Upper lobe of right lung (tissue), 1 donor: ENCODE measurements at regions not wholly inside any gene's neighbourhood (a gene's known extent, or its start where the extent isn't known, plus 50 kb on each side); places are given as distances from the start of the nearest gene placed in this dataset.

Experiments
- ATAC-seq: fragments of 200-7000 bp; cut with Tn5 transposase; one replicate; pipeline ENCODE4 v1.9.1; 2020; ENCODE audit warnings: mild to moderate bottlenecking, moderate library complexity
- DNase-seq: peaks from one replicate; pipeline ENCODE4 v3.0.0-alpha.2; 2020
- H3K27ac ChIP-seq: fragments of 200-600 bp; one replicate; pipeline ENCODE4 v1.8.0; 2022
- H3K27me3 ChIP-seq: fragments of 200-600 bp; one replicate; pipeline ENCODE4 v1.8.0; 2022; ENCODE audit warnings: mild to moderate bottlenecking
- H3K36me3 ChIP-seq: fragments of 200-600 bp; one replicate; pipeline ENCODE4 v1.8.0; 2022
- H3K4me1 ChIP-seq: fragments of 200-600 bp; one replicate; pipeline ENCODE4 v1.8.0; 2022
- H3K4me3 ChIP-seq: fragments of 200-600 bp; one replicate; pipeline ENCODE4 v1.8.0; 2022; ENCODE audit warnings: mild to moderate bottlenecking
- H3K9me3 ChIP-seq: fragments of 200-600 bp; one replicate; pipeline ENCODE4 v1.8.0; 2022
- intact Hi-C: fragments of 100-400 bp; cut with DNase I; formaldehyde crosslinking; loops from one replicate; pipeline ENCODE4 v1.11.0; 2022
- TF ChIP-seq, protein P1 (sequence below): fragments of 200-600 bp; IDR thresholded peaks from one replicate; pipeline ENCODE4 v1.8.0; 2022; ENCODE audit warnings: antibody characterized with exemption
- donor health status: DM: no; HTN: yes; CAD: no; lungs with severe emphysema.

DNA sequence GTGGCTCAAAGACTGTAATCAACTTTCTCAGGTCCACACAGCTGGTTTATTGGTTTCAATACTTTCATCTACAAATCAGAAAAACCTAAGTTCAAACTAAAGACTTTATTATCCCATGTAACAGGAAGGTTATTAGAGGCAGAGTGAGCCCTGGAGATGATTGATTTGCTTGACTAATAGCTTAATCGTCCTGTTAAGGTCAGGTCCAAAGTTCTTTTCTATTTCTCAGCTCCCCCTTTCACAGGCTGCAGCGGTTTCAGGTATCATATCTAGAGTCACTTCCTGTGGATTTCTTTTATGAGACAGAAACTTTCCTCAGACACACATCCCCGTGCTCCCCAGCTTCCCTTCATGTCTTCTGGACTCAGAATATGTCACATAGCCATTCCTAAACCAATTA is 166.4 kb downstream of the PRELID2 start:
- intact Hi-C loops: no loop called here
- no peaks in the 10 kb centered on the region for H3K9me3 ChIP-seq
- no peak overlapping the region for H3K4me3 ChIP-seq
- no peaks in the 10 kb centered on the region for H3K27me3 ChIP-seq
- H3K27ac ChIP-seq: no peak overlapping the region
- no peaks in the 10 kb centered on the region for H3K36me3 ChIP-seq
- TF ChIP-seq, protein P1, sequence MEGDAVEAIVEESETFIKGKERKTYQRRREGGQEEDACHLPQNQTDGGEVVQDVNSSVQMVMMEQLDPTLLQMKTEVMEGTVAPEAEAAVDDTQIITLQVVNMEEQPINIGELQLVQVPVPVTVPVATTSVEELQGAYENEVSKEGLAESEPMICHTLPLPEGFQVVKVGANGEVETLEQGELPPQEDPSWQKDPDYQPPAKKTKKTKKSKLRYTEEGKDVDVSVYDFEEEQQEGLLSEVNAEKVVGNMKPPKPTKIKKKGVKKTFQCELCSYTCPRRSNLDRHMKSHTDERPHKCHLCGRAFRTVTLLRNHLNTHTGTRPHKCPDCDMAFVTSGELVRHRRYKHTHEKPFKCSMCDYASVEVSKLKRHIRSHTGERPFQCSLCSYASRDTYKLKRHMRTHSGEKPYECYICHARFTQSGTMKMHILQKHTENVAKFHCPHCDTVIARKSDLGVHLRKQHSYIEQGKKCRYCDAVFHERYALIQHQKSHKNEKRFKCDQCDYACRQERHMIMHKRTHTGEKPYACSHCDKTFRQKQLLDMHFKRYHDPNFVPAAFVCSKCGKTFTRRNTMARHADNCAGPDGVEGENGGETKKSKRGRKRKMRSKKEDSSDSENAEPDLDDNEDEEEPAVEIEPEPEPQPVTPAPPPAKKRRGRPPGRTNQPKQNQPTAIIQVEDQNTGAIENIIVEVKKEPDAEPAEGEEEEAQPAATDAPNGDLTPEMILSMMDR: no peak
- no peaks in the 10 kb centered on the region for H3K4me1 ChIP-seq
- ATAC-seq (no peak), DNase-seq (no peak)

DNA sequence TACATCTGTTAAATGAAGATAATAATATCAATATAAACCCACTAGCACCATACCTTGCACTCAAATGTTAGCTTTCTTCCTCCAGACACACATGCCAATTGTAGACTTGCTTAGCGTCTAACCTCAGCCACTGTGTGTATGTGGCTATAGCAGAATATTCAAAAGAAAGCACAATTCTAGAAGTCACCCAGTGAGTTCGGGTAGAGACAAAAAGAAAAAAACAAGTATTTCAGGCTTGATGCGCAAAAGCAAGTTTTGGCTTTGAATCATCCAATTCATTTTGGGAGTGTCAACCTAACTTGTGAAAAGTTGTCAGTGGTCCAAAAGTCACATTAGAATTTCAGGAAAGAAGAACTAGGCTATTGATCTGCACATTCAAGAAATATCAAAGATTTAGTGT is 167.4 kb downstream of the PRELID2 start:
- DNase-seq: no peak
- H3K4me3 ChIP-seq: no peak overlapping the region
- H3K27me3 ChIP-seq: no peaks in the 10 kb centered on the region
- no peaks in the 10 kb centered on the region for H3K36me3 ChIP-seq
- TF ChIP-seq, protein P1: no peak
- no peaks in the 10 kb centered on the region for H3K9me3 ChIP-seq
- no peak for ATAC-seq
- intact Hi-C loops: no loop called here
- H3K4me1 ChIP-seq: no peaks in the 10 kb centered on the region
- H3K27ac ChIP-seq: no peak overlapping the region

DNA sequence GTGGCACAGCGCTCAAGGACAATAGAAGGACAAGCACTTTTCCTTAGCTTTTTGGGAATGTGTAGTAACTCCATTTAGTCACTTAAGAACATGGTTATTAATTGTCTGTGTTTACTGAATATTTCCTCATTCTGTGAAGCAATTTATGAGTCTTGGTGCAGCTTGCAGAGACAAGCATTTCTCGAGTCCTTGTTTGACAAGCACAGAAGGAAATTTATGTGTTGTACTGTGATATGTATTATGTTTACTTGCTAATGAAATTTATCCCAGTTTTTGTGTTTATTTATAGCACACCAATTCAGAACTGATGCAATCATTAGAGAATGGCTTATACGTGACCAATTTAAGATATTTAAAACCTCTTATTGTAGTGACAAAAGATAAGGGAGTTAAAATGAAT is 168.6 kb downstream of the PRELID2 start:
- Histone ChIP-seq H3K4me3 (no peak overlapping the region), H3K36me3 (no peaks in the 10 kb centered on the region), H3K9me3 (no peaks in the 10 kb centered on the region), H3K27me3 (no peaks in the 10 kb centered on the region), H3K4me1 (no peaks in the 10 kb centered on the region), H3K27ac (no peak overlapping the region)
- DNase-seq (no peak), ATAC-seq (no peak)
- intact Hi-C loops: no loop called here
- TF ChIP-seq, protein P1: no peak

DNA sequence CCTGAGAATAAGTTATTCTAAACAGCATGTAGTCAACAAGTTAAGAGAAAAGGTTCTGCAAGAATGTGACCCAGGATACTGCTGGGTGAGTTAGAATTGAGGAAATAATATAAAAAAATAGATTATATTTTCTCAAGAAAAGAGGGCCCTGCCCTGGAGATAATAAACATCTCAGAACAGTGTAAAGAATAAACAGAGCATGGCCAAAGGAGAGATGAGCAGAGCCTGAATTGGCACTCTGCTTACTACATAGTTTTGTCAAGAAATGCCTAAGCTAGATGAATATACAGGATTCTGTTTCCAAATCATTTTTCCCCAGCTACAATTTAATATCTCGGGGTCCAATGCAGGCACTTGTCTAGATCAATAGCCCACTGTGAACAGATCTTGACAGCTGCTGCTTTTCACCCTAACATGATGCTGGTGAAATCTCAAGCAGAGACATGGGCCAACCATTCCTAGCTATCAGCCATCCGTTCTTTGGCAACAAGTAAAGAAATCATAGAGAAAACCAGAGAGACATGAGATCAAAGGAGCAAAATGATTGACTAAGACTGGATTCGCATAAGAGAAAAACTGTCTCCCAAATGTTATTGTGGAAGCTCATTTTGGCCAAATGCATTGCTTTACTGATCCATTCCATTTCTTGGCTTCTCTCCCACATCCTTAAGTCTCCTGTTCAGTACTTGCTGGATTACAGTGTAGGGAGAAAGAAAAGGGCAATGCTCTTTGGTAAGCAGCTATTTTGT is 173.2 kb downstream of the PRELID2 start:
- no peaks in the 10 kb centered on the region for H3K9me3 ChIP-seq
- H3K36me3 ChIP-seq: no peaks in the 10 kb centered on the region
- H3K4me3 ChIP-seq: no peak overlapping the region
- H3K27ac ChIP-seq: no peak overlapping the region
- ATAC-seq: no peak
- DNase-seq: no peak
- intact Hi-C loops: no loop called here
- no peaks in the 10 kb centered on the region for H3K4me1 ChIP-seq
- TF ChIP-seq, protein P1: no peak
- no peaks in the 10 kb centered on the region for H3K27me3 ChIP-seq

DNA sequence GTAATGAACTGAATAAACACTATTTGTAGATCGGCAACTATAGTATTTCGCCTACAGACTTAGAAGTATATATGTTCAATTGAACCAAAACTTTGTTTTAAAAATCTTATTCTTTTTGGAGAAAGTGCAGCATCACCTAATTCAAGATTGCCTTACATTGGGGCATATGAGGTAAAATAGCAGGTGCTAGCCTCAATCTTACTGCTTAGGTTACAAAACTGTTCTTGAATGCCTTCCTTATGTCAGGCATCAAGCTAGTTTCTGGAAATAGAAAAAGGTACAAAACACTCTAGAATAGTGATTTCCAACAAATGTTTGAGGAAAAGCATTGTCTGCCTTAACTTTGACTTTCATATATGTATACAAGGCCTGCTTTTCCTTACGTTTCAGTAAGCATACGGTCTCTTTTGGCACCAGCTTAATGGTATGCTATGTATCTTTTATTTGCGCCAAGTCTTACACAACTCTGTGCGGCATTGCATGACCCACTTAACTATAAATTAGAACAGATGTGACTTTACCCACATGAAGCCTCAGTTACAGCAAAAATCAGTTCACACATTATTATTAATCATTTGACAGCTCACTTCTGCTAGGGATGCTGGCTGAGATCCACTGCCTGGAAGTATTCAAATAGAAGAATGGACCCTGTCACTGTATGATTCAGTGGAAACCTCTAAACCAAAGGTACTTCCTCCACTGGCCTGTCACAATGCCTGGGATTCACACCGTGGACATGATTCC is 174.1 kb downstream of the PRELID2 start:
- H3K36me3 ChIP-seq: no peaks in the 10 kb centered on the region
- TF ChIP-seq, protein P1: no peak
- intact Hi-C loops: no loop called here
- no peaks in the 10 kb centered on the region for H3K4me1 ChIP-seq
- H3K9me3 ChIP-seq: no peaks in the 10 kb centered on the region
- H3K27ac ChIP-seq: no peak overlapping the region
- ATAC-seq: no peak
- H3K27me3 ChIP-seq: no peaks in the 10 kb centered on the region
- no peak for DNase-seq
- H3K4me3 ChIP-seq: no peak overlapping the region
